MM.1S (cell line): ENCODE measurements at regions not wholly inside any gene's neighbourhood (a gene's known extent, or its start where the extent isn't known, plus 50 kb on each side); places are given as distances from the start of the nearest gene placed in this dataset.

Source experiments
- CTCF ChIP-seq: fragments of 300-600 bp; sonication (generic); IDR thresholded peaks from 2 replicates; pipeline ENCODE4 v1.5.1; 2016; ENCODE audit warnings: antibody characterized with exemption, low read length, mixed read lengths
- EZH2 ChIP-seq: fragments of 300-600 bp; sonication (generic); optimal IDR thresholded peaks from 2 replicates; pipeline ENCODE3; 2017; ENCODE audit warnings: low read depth, mild to moderate bottlenecking, antibody characterized with exemption, low read length, mixed read lengths

- TF ChIP-seq CTCF (no peak), EZH2 (no peak)
These were observed 117.9 kb upstream of the MYOCD start for GRCh38 chr17:12547831-12548230.
